ENCODE measurements at regions not wholly inside any gene's neighbourhood (a gene's known extent, or its start where the extent isn't known, plus 50 kb on each side); places are given as distances from the start of the nearest gene placed in this dataset.

DNA sequence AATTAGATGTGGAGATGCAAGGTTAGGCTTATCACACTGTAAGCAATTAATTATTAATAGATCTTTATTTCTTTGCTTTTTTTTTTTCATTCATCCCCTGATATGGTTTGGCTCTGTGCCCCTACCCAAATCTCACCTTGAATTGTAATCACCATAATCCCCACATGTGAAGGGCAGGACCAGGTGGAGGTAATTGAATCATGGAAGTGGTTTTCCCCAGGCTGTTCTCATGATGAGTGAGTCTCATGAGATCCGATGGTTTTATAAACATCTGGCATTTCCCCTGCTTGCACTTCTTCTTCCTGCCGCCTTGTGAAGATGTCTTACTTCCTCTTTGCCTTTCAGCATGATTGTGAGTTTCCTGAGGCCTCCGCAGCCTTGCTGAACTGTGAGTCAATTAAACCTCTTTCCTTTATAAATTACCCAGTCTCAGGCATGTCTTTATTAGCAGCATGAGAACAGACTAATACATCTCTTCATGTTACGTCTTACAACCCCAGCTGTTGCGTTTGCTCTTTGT, 333.8 kb downstream of the CDH26 start (continued):
- TF ChIP-seq POLR2AphosphoS5 (IDR thresholded peaks at IDR 0.05; ENCODE audit: low read depth, low read length) (no peak), RNF2 (IDR thresholded peaks at IDR 0.05; ENCODE audit: borderline replicate concordance, low read depth, low read length, missing control alignments, poor library complexity, severe bottlenecking) (no peak)

All from H1 (cell line).